ENCODE measurements at regions not wholly inside any gene's neighbourhood (a gene's known extent, or its start where the extent isn't known, plus 50 kb on each side); places are given as distances from the start of the nearest gene placed in this dataset.

GRCh38 chr1:79224537-79224936, 218.0 kb upstream of the ADGRL4 start:
- no peak for TF ChIP-seq CTCF (IDR thresholded peaks at IDR 0.05; ENCODE audit: insufficient read depth, low read length, poor library complexity, severe bottlenecking)
- no peaks in the 10 kb centered on the region for H3K27me3 ChIP-seq (replicated peaks; ENCODE audit: control insufficient read depth, insufficient read depth, low read length)
- DNase-seq (ENCODE audit: extremely low read depth, insufficient read length) = no peak
- no peak overlapping the region for H3K4me3 ChIP-seq (replicated peaks; ENCODE audit: low read depth, low read length)
- no peaks in the 10 kb centered on the region for H3K36me3 ChIP-seq (ENCODE audit: control insufficient read depth, insufficient read depth, low read length)

- no peak for DNase-seq (ENCODE audit: extremely low read depth, insufficient read length)
- Histone ChIP-seq H3K4me3 (replicated peaks; ENCODE audit: low read depth, low read length) (no peak overlapping the region), H3K36me3 (ENCODE audit: control insufficient read depth, insufficient read depth, low read length) (no peaks in the 10 kb centered on the region), H3K27me3 (replicated peaks; ENCODE audit: control insufficient read depth, insufficient read depth, low read length) (no peaks in the 10 kb centered on the region)
- TF ChIP-seq CTCF (IDR thresholded peaks at IDR 0.05; ENCODE audit: insufficient read depth, low read length, poor library complexity, severe bottlenecking) = no peak
Observed at GRCh38 chr1:79220509-79220908, 214.0 kb upstream of the ADGRL4 start.

GRCh38 chr1:79215311-79215710, 208.8 kb upstream of the ADGRL4 start:
- TF ChIP-seq CTCF (IDR thresholded peaks at IDR 0.05; ENCODE audit: insufficient read depth, low read length, poor library complexity, severe bottlenecking) = no peak
- no peaks in the 10 kb centered on the region for H3K27me3 ChIP-seq (replicated peaks; ENCODE audit: control insufficient read depth, insufficient read depth, low read length)
- no peak for DNase-seq (ENCODE audit: extremely low read depth, insufficient read length)
- H3K4me3 ChIP-seq (replicated peaks; ENCODE audit: low read depth, low read length) = no peak overlapping the region
- H3K36me3 ChIP-seq (ENCODE audit: control insufficient read depth, insufficient read depth, low read length) = no peaks in the 10 kb centered on the region

GRCh38 chr1:79207786-79208185, 201.3 kb upstream of the ADGRL4 start:
- no peak for DNase-seq (ENCODE audit: extremely low read depth, insufficient read length)
- no peaks in the 10 kb centered on the region for H3K27me3 ChIP-seq (replicated peaks; ENCODE audit: control insufficient read depth, insufficient read depth, low read length)
- no peak overlapping the region for H3K4me3 ChIP-seq (replicated peaks; ENCODE audit: low read depth, low read length)
- TF ChIP-seq CTCF (IDR thresholded peaks at IDR 0.05; ENCODE audit: insufficient read depth, low read length, poor library complexity, severe bottlenecking) = no peak
- no peaks in the 10 kb centered on the region for H3K36me3 ChIP-seq (ENCODE audit: control insufficient read depth, insufficient read depth, low read length)

- no peak for DNase-seq (ENCODE audit: extremely low read depth, insufficient read length)
- TF ChIP-seq CTCF (IDR thresholded peaks at IDR 0.05; ENCODE audit: insufficient read depth, low read length, poor library complexity, severe bottlenecking) = no peak
- Histone ChIP-seq H3K36me3 (ENCODE audit: control insufficient read depth, insufficient read depth, low read length) (no peaks in the 10 kb centered on the region), H3K4me3 (replicated peaks; ENCODE audit: low read depth, low read length) (no peak overlapping the region), H3K27me3 (replicated peaks; ENCODE audit: control insufficient read depth, insufficient read depth, low read length) (no peaks in the 10 kb centered on the region)
Observed at GRCh38 chr1:79207331-79207730, 200.8 kb upstream of the ADGRL4 start.

GRCh38 chr1:79204779-79205479, 198.4 kb upstream of the ADGRL4 start:
- no peak for TF ChIP-seq CTCF (IDR thresholded peaks at IDR 0.05; ENCODE audit: insufficient read depth, low read length, poor library complexity, severe bottlenecking)
- Histone ChIP-seq H3K27me3 (replicated peaks; ENCODE audit: control insufficient read depth, insufficient read depth, low read length) (no peaks in the 10 kb centered on the region), H3K4me3 (replicated peaks; ENCODE audit: low read depth, low read length) (no peak overlapping the region), H3K36me3 (ENCODE audit: control insufficient read depth, insufficient read depth, low read length) (no peaks in the 10 kb centered on the region)
- DNase-seq (ENCODE audit: extremely low read depth, insufficient read length) = no peak

Measured in GM06990 (cell line).